H1 (cell line): ENCODE measurements at regions not wholly inside any gene's neighbourhood (a gene's known extent, or its start where the extent isn't known, plus 50 kb on each side); places are given as distances from the start of the nearest gene placed in this dataset.

Experiments used
- CTCF ChIA-PET: fragments of 300-600 bp; sonication (Branson Sonifier 250); formaldehyde crosslinking; loops from one replicate; lab custom pipeline; 2021; ENCODE audit not compliant: partially characterized antibody; lab: Charles Lee
- POLR2A ChIA-PET: fragments of 300-600 bp; sonication (Branson Sonifier 250); formaldehyde crosslinking; loops from one replicate; lab custom pipeline; 2021; ENCODE audit warnings: inconsistent platforms; ENCODE audit not compliant: partially characterized antibody; lab: Charles Lee
- DNase-seq, 2 experiments: peaks; one replicate each; pipeline versions ENCODE4 v3.0.0 to v3.0.0-alpha.2; 2010 to 2022; ENCODE audit warnings: low spot score in 2 of 2, low read depth in 1 of 2, mixed read lengths in 1 of 2
- FAIRE-seq: peaks from 2 replicates; lab custom pipeline; 2011; peaks lifted over from hg19 to GRCh38; lab: Jason Lieb, UNC
- H2AFZ ChIP-seq: 2 replicates; pipeline ENCODE4 v1.8.1; 2012; ENCODE audit warnings: low read length, inconsistent platforms
- H2AK5ac ChIP-seq: 2 replicates; pipeline ENCODE4 v1.6.1; 2013; ENCODE audit warnings: low read depth, low read length
- H2BK120ac ChIP-seq: replicated peaks from 2 replicates; pipeline ENCODE3; 2013; ENCODE audit warnings: low read depth, low read length, inconsistent platforms
- H2BK12ac ChIP-seq: 2 replicates; pipeline ENCODE4 v1.6.1; 2013; ENCODE audit warnings: low read depth, low read length
- H2BK15ac ChIP-seq: 2 replicates; pipeline ENCODE4 v1.6.1; 2013; ENCODE audit warnings: low read length
- H2BK20ac ChIP-seq: 2 replicates; pipeline ENCODE4 v1.6.1; 2013; ENCODE audit warnings: low read length
- H2BK5ac ChIP-seq: 2 replicates; pipeline ENCODE4 v1.6.1; 2013; ENCODE audit warnings: low read depth, low read length
- H3K14ac ChIP-seq: 2 replicates; pipeline ENCODE4 v1.6.1; 2013; ENCODE audit warnings: inconsistent platforms; ENCODE audit not compliant: insufficient read length
- H3K18ac ChIP-seq: 2 replicates; pipeline ENCODE4 v1.6.1; 2013; ENCODE audit warnings: low read length; ENCODE audit errors: extremely low read depth
- H3K23ac ChIP-seq: 2 replicates; pipeline ENCODE4 v1.6.1; 2013; ENCODE audit warnings: inconsistent platforms; ENCODE audit not compliant: insufficient read length
- H3K23me2 ChIP-seq: 2 replicates; pipeline ENCODE4 v1.6.1; 2013; ENCODE audit warnings: low read depth, low read length
- H3K27ac ChIP-seq: 2 replicates; pipeline ENCODE4 v1.6.1; 2011; ENCODE audit warnings: low read depth, low read length, inconsistent platforms
- H3K27me3 ChIP-seq, 4 experiments: replicated peaks in 1 of 4; 1 replicate in 1 of 4; 2 replicates in 3 of 4; pipeline versions ENCODE4 v1.6.1 to v1.8.1; 2011 to 2013; ENCODE audit warnings: low read length in 3 of 4, mild to moderate bottlenecking in 3 of 4, inconsistent platforms in 2 of 4, mixed read lengths in 2 of 4, moderate library complexity in 1 of 4; ENCODE audit not compliant: control insufficient read depth in 3 of 4, insufficient read depth in 3 of 4; ENCODE audit errors: extremely low read depth in 1 of 4
- H3K36me3 ChIP-seq, 4 experiments: 2 replicates each; pipeline versions ENCODE4 v1.6.1 to v1.8.1; 2011 to 2013; ENCODE audit warnings: mild to moderate bottlenecking in 4 of 4, low read length in 3 of 4, moderate library complexity in 2 of 4, control low read depth in 1 of 4, inconsistent platforms in 1 of 4; ENCODE audit not compliant: insufficient read depth in 4 of 4, control insufficient read depth in 2 of 4
- H3K4ac ChIP-seq: replicated peaks from 2 replicates; pipeline ENCODE3; 2013; ENCODE audit warnings: low read length, low read depth, mixed read lengths, inconsistent platforms; ENCODE audit not compliant: insufficient read length
- H3K4me1 ChIP-seq, 4 experiments: replicated peaks in 1 of 4; 1 replicate in 1 of 4; 2 replicates in 3 of 4; pipeline versions ENCODE4 v1.6.1 to v1.8.1; 2011 to 2013; ENCODE audit warnings: low read length in 3 of 4, inconsistent platforms in 2 of 4, mixed read lengths in 1 of 4; ENCODE audit not compliant: insufficient read depth in 4 of 4, control insufficient read depth in 3 of 4
- H3K4me2 ChIP-seq, 2 experiments: 2 replicates each; pipeline versions ENCODE4 v1.6.1 to v1.8.1; 2011 to 2013; ENCODE audit warnings: low read depth in 2 of 2, low read length in 2 of 2, control low read depth in 1 of 2, inconsistent platforms in 1 of 2, mild to moderate bottlenecking in 1 of 2; ENCODE audit not compliant: insufficient read depth in 1 of 2
- H3K4me3 ChIP-seq, 4 experiments: fragments of 200-600, 300-600 bp in 1 of 4; sonication (generic), shearing (Covaris generic), sonication (Bioruptor Twin) in 1 of 4; 2 replicates each; pipeline versions ENCODE4 v1.5.1 to v1.8.1; 2011 to 2016; ENCODE audit warnings: low read length in 4 of 4, low read depth in 3 of 4, control low read depth in 2 of 4, inconsistent platforms in 2 of 4, mild to moderate bottlenecking in 2 of 4, mixed read lengths in 1 of 4, moderate library complexity in 1 of 4; ENCODE audit not compliant: insufficient read depth in 2 of 4; ENCODE audit errors: extremely low read depth in 1 of 4
- H3K56ac ChIP-seq: replicated peaks from 2 replicates; pipeline ENCODE3; 2013; ENCODE audit warnings: low read depth, mild to moderate bottlenecking, mixed read lengths, low read length, inconsistent platforms; ENCODE audit not compliant: insufficient read length
- H3K79me1 ChIP-seq: 2 replicates; pipeline ENCODE4 v1.6.1; 2013; ENCODE audit warnings: low read depth, low read length, control low read depth
- H3K79me2 ChIP-seq, 2 experiments: 2 replicates each; pipeline versions ENCODE4 v1.6.1 to v1.8.1; 2012 to 2013; ENCODE audit warnings: low read length in 2 of 2, mild to moderate bottlenecking in 2 of 2, inconsistent platforms in 1 of 2; ENCODE audit not compliant: insufficient read depth in 2 of 2, control insufficient read depth in 1 of 2
- H3K9ac ChIP-seq, 4 experiments: replicated peaks in 1 of 4; 1 replicate in 1 of 4; 2 replicates in 3 of 4; pipeline versions ENCODE4 v1.6.1 to v1.8.1; 2011 to 2013; ENCODE audit warnings: low read depth in 3 of 4, low read length in 3 of 4, control low read depth in 2 of 4, mild to moderate bottlenecking in 2 of 4, moderate library complexity in 2 of 4, inconsistent platforms in 1 of 4; ENCODE audit errors: extremely low read depth in 1 of 4
- H3K9me3 ChIP-seq, 2 experiments: 2 replicates each; pipeline versions ENCODE4 v1.6.1 to v1.8.1; 2012 to 2013; ENCODE audit warnings: mild to moderate bottlenecking in 2 of 2, moderate library complexity in 2 of 2, control low read depth in 1 of 2, inconsistent platforms in 1 of 2, low read depth in 1 of 2, low read length in 1 of 2, mixed read lengths in 1 of 2; ENCODE audit not compliant: insufficient read depth in 2 of 2
- H4K20me1 ChIP-seq, 2 experiments: replicated peaks in 1 of 2; 2 replicates each; pipeline versions ENCODE3 to v1.8.1; 2011 to 2013; ENCODE audit warnings: inconsistent platforms in 2 of 2, low read length in 2 of 2, mild to moderate bottlenecking in 1 of 2; ENCODE audit not compliant: insufficient read depth in 2 of 2, control insufficient read depth in 1 of 2
- H4K5ac ChIP-seq: 2 replicates; pipeline ENCODE4 v1.6.1; 2013; ENCODE audit warnings: low read length, low read depth, mixed read lengths, inconsistent platforms; ENCODE audit not compliant: insufficient read length
- H4K8ac ChIP-seq: 2 replicates; pipeline ENCODE4 v1.8.0; 2013; ENCODE audit warnings: mild to moderate bottlenecking, moderate library complexity, low read length, inconsistent platforms; ENCODE audit not compliant: insufficient read depth; ENCODE audit errors: extremely low read depth
- H4K91ac ChIP-seq: replicated peaks from 2 replicates; pipeline ENCODE3; 2013; ENCODE audit warnings: low read length, mixed read lengths, inconsistent platforms; ENCODE audit not compliant: insufficient read length
- BRCA1 ChIP-seq: IDR thresholded peaks from 2 replicates; pipeline ENCODE4 v1.6.1; 2012; ENCODE audit warnings: low read depth, low read length, improper control_type of control experiment
- CHD2 ChIP-seq: IDR thresholded peaks from 2 replicates; pipeline ENCODE4 v1.6.1; 2012; ENCODE audit warnings: low read length, improper control_type of control experiment
- CREB1 ChIP-seq: IDR thresholded peaks from 2 replicates; pipeline ENCODE4 v1.6.1; 2012; ENCODE audit warnings: inconsistent platforms
- FOSL1 ChIP-seq: IDR thresholded peaks from 2 replicates; pipeline ENCODE4 v1.6.1; 2011; ENCODE audit warnings: mild to moderate bottlenecking, low read depth, low read length, moderate library complexity; ENCODE audit not compliant: insufficient read depth
- HDAC2 ChIP-seq, 2 experiments: fragments of 300-600 bp in 1 of 2; sonication (generic) in 1 of 2; IDR thresholded peaks; 2 replicates each; pipeline ENCODE4 v1.6.1; 2011 to 2012; ENCODE audit warnings: low read depth in 2 of 2, low read length in 2 of 2, mild to moderate bottlenecking in 2 of 2, moderate library complexity in 2 of 2, borderline replicate concordance in 1 of 2, inconsistent platforms in 1 of 2
- PHF8 ChIP-seq: fragments of 200-600 bp; sonication (generic); conservative IDR thresholded peaks from 2 replicates; pipeline ENCODE4 v1.7.1; 2012; ENCODE audit warnings: low read depth, mild to moderate bottlenecking, inconsistent platforms, low read length, moderate library complexity
- RNF2 ChIP-seq: fragments of 200-900, 300-1000 bp; sonication (generic); IDR thresholded peaks from 2 replicates; pipeline ENCODE4 v1.7.1; 2016; ENCODE audit warnings: borderline replicate concordance, low read depth, mild to moderate bottlenecking, antibody characterized with exemption, low read length; ENCODE audit not compliant: poor library complexity, severe bottlenecking; ENCODE audit errors: missing control alignments
- RXRA ChIP-seq: IDR thresholded peaks from 2 replicates; pipeline ENCODE4 v1.6.1; 2011; ENCODE audit warnings: low read depth, mild to moderate bottlenecking, low read length, moderate library complexity; ENCODE audit not compliant: insufficient read depth
- SIN3A ChIP-seq, 2 experiments: IDR thresholded peaks in 1 of 2; conservative IDR thresholded peaks in 1 of 2; 2 replicates each; pipeline ENCODE4 v1.6.1; 2011 to 2012; ENCODE audit warnings: low read length in 2 of 2, improper control_type of control experiment in 1 of 2, low read depth in 1 of 2, mild to moderate bottlenecking in 1 of 2
- SIX5 ChIP-seq: IDR thresholded peaks from 2 replicates; pipeline ENCODE4 v1.6.1; 2011; ENCODE audit warnings: mild to moderate bottlenecking, low read depth, low read length
- SP2 ChIP-seq: IDR thresholded peaks from 2 replicates; pipeline ENCODE4 v1.6.1; 2012; ENCODE audit warnings: mild to moderate bottlenecking, low read length, inconsistent platforms
- TCF12 ChIP-seq: IDR thresholded peaks from 2 replicates; pipeline ENCODE4 v1.6.1; 2011; ENCODE audit warnings: low read depth, mild to moderate bottlenecking, low read length
- ZNF274 ChIP-seq: IDR thresholded peaks from 2 replicates; pipeline ENCODE4 v1.7.0; 2012; ENCODE audit warnings: low read length, borderline replicate concordance; ENCODE audit errors: extremely low read depth
- WGBS, 2 experiments: shearing (Covaris generic) in 1 of 2; methylation state at CpG; one replicate each; pipeline versions ENCODE4 v1.1.6 to v1.1.7; 2013 to 2015; ENCODE audit warnings: low lambda C conversion rate in 2 of 2, mixed read lengths in 2 of 2, inconsistent platforms in 1 of 2, low coverage in 1 of 2, missing lambda C conversion rate in 1 of 2; ENCODE audit not compliant: insufficient replicate concordance in 2 of 2, insufficient coverage in 1 of 2, insufficient read length in 1 of 2; ENCODE audit errors: extremely low coverage in 1 of 2, missing lambda C conversion rate in 1 of 2; 5-methylcytosine and 5-hydroxymethylcytosine counted together

DNA sequence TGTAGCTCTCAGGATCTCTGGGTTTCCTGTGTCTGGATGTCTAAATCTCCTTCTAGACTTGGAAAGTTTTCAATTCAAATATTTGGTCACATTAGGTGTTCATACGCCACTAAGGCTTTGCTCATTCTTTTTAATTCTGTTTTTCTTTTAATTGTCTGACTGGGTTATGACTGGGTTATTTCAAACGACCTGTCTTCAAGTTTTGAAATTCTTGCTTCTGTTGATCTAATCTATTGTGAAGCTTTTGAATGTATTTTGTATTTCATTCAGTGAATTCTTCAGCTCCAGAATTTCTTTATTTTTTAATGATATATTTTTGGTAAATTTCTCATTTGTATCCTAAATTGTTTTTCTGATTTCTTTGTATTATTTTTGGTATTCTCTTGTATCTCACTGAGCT lies 81.0 kb upstream of the PCDH10 start:
- Histone ChIP-seq H2BK12ac (no peak overlapping the region), H4K8ac (no peak overlapping the region), H3K79me2 (no peaks in the 10 kb centered on the region), H3K4ac (no peak overlapping the region), H3K4me2 (no peak overlapping the region), H3K27me3 (no peaks in the 10 kb centered on the region), H2BK120ac (no peak overlapping the region), H3K4me3 (no peak overlapping the region), H3K36me3 (no peaks in the 10 kb centered on the region), H4K91ac (no peak overlapping the region), H3K56ac (no peak overlapping the region), H4K20me1 (no peaks in the 10 kb centered on the region), H4K5ac (no peak overlapping the region), H3K23me2 (no peaks in the 10 kb centered on the region), H3K27ac (no peak overlapping the region), H3K9me3 (peaks cover 4 to 6% of the 10 kb centered on the region in 2 experiments; a peak in 2 of 4 replicates), H2BK20ac (no peak overlapping the region), H3K18ac (no peak overlapping the region), H2BK5ac (no peak overlapping the region), H3K23ac (no peak overlapping the region), H3K4me1 (no peaks in the 10 kb centered on the region), H3K79me1 (no peaks in the 10 kb centered on the region), H3K9ac (no peak overlapping the region), H2BK15ac (no peak overlapping the region), H2AFZ (no peak overlapping the region), H3K14ac (no peak overlapping the region), H2AK5ac (no peak overlapping the region)
- 66% methylated on average over 2 of the region's 2 CpGs; no CpG with 5 or more reads in 1 of the 2 experiments for WGBS, 2 experiments
- FAIRE-seq (no peak), DNase-seq (no peak)
- ChIA-PET POLR2A (no interaction called here), CTCF (interaction anchor here (1.0 to 1.4 kb wide), 2 partner anchors 13 to 77 kb away, joined by 3 read pairs; no protein-coding TSS in a partner anchor)
- TF ChIP-seq CHD2 (no peak), BRCA1 (no peak), TCF12 (no peak), SIN3A (conservative IDR thresholded peaks at IDR 0.05 in 1 of 2, IDR thresholded peaks at IDR 0.05 in 1 of 2; ENCODE audit: low read depth in 1 of 2, low read length in 2 of 2) (no peak), ZNF274 (no peak), FOSL1 (no peak), CREB1 (no peak), SP2 (no peak), RXRA (no peak), PHF8 (no peak), SIX5 (no peak), HDAC2 (IDR thresholded peaks at IDR 0.05; ENCODE audit: borderline replicate concordance in 1 of 2, low read depth in 2 of 2, low read length in 2 of 2) (no peak), RNF2 (no peak)
